Mesenchymal stem cell (in vitro differentiated cells and primary cell): ENCODE measurements at regions not wholly inside any gene's neighbourhood (a gene's known extent, or its start where the extent isn't known, plus 50 kb on each side); places are given as distances from the start of the nearest gene placed in this dataset.

Experiments used
- DNase-seq: peaks from one replicate; pipeline ENCODE4 v3.0.0-alpha.2; 2013
- H2AFZ ChIP-seq: one replicate; pipeline ENCODE4 v1.6.1; 2013; ENCODE audit warnings: low read depth, mild to moderate bottlenecking, control low read depth, inconsistent platforms, low read length, moderate library complexity
- H2AK5ac ChIP-seq: 2 replicates; pipeline ENCODE4 v1.6.1; 2013; ENCODE audit warnings: low read length, moderate library complexity, mild to moderate bottlenecking, inconsistent platforms; ENCODE audit not compliant: severe bottlenecking
- H2BK120ac ChIP-seq: one replicate; pipeline ENCODE4 v1.6.1; 2013; ENCODE audit warnings: low read depth, mild to moderate bottlenecking, inconsistent platforms, low read length, moderate library complexity
- H2BK12ac ChIP-seq, 2 experiments: one replicate each; pipeline ENCODE4 v1.6.1; 2013; ENCODE audit warnings: inconsistent platforms in 2 of 2, low read length in 2 of 2, mild to moderate bottlenecking in 2 of 2, moderate library complexity in 2 of 2, control low read depth in 1 of 2
- H2BK15ac ChIP-seq: one replicate; pipeline ENCODE4 v1.6.1; 2013; ENCODE audit warnings: mild to moderate bottlenecking, low read depth, inconsistent platforms; ENCODE audit not compliant: poor library complexity, severe bottlenecking
- H2BK5ac ChIP-seq: 2 replicates; pipeline ENCODE4 v1.6.1; 2013; ENCODE audit warnings: low read depth, mild to moderate bottlenecking, low read length, control low read depth, inconsistent platforms; ENCODE audit not compliant: poor library complexity, severe bottlenecking
- H3K14ac ChIP-seq, 2 experiments: one replicate each; pipeline ENCODE4 v1.6.1; 2013; ENCODE audit warnings: inconsistent platforms in 2 of 2, low read length in 2 of 2, control low read depth in 1 of 2, mild to moderate bottlenecking in 1 of 2, moderate library complexity in 1 of 2
- H3K18ac ChIP-seq, 2 experiments: one replicate each; pipeline ENCODE4 v1.6.1; 2013; ENCODE audit warnings: inconsistent platforms in 2 of 2, low read length in 2 of 2, control low read depth in 1 of 2, low read depth in 1 of 2, mild to moderate bottlenecking in 1 of 2
- H3K23ac ChIP-seq, 2 experiments: one replicate each; pipeline ENCODE4 v1.6.1; 2013; ENCODE audit warnings: inconsistent platforms in 2 of 2, low read length in 2 of 2, mild to moderate bottlenecking in 2 of 2, moderate library complexity in 2 of 2, control low read depth in 1 of 2
- H3K27ac ChIP-seq: 2 replicates; pipeline ENCODE4 v1.5.1; 2013; ENCODE audit warnings: mild to moderate bottlenecking, moderate library complexity, low read length, control low read depth, inconsistent platforms; ENCODE audit not compliant: poor library complexity, severe bottlenecking
- H3K27me3 ChIP-seq, 2 experiments: 2 replicates each; pipeline versions ENCODE4 v1.6.1 to v1.7.0; 2013; ENCODE audit warnings: low read length in 2 of 2, mild to moderate bottlenecking in 2 of 2, moderate library complexity in 2 of 2, control low read depth in 1 of 2, inconsistent platforms in 1 of 2; ENCODE audit not compliant: control insufficient read depth in 1 of 2, insufficient read depth in 1 of 2
- H3K36me3 ChIP-seq, 2 experiments: 2 replicates each; pipeline versions ENCODE4 v1.6.1 to v1.7.0; 2013; ENCODE audit warnings: low read length in 2 of 2, control low read depth in 1 of 2, inconsistent platforms in 1 of 2, low read depth in 1 of 2, mild to moderate bottlenecking in 1 of 2; ENCODE audit not compliant: insufficient read depth in 2 of 2, control insufficient read depth in 1 of 2
- H3K4ac ChIP-seq, 2 experiments: one replicate each; pipeline ENCODE4 v1.6.1; 2013; ENCODE audit warnings: inconsistent platforms in 2 of 2, low read length in 2 of 2, mild to moderate bottlenecking in 2 of 2, moderate library complexity in 2 of 2, control low read depth in 1 of 2, low read depth in 1 of 2
- H3K4me1 ChIP-seq: 2 replicates; pipeline ENCODE4 v1.6.1; 2013; ENCODE audit warnings: low read depth, low read length, control low read depth; ENCODE audit not compliant: control insufficient read depth, insufficient read depth
- H3K4me2 ChIP-seq: 2 replicates; pipeline ENCODE4 v1.6.1; 2013; ENCODE audit warnings: low read length, mild to moderate bottlenecking, inconsistent platforms; ENCODE audit not compliant: poor library complexity, severe bottlenecking
- H3K4me3 ChIP-seq, 2 experiments: 2 replicates each; pipeline versions ENCODE4 v1.5.1 to v1.7.0; 2013; ENCODE audit warnings: low read length in 2 of 2, mild to moderate bottlenecking in 2 of 2, control low read depth in 1 of 2, low read depth in 1 of 2; ENCODE audit not compliant: insufficient read depth in 1 of 2
- H3K79me1 ChIP-seq: replicated peaks from 2 replicates; pipeline ENCODE4 v1.6.1; 2013; ENCODE audit warnings: mild to moderate bottlenecking, control low read depth, low read length, inconsistent platforms; ENCODE audit not compliant: poor library complexity, severe bottlenecking
- H3K9ac ChIP-seq: 2 replicates; pipeline ENCODE4 v1.7.0; 2013; ENCODE audit warnings: mild to moderate bottlenecking, low read length, moderate library complexity
- H3K9me3 ChIP-seq: 2 replicates; pipeline ENCODE4 v1.7.0; 2013; ENCODE audit warnings: mild to moderate bottlenecking, low read length; ENCODE audit not compliant: control insufficient read depth
- H4K8ac ChIP-seq: one replicate; pipeline ENCODE4 v1.6.1; 2013; ENCODE audit warnings: inconsistent platforms, mild to moderate bottlenecking, low read length, moderate library complexity
- H4K91ac ChIP-seq: one replicate; pipeline ENCODE4 v1.6.1; 2013; ENCODE audit warnings: mild to moderate bottlenecking, low read length, inconsistent platforms
- WGBS: methylation state at CpG from one replicate; pipeline ENCODE4 v1.1.7; 2013; ENCODE audit warnings: mixed read lengths; 5-methylcytosine and 5-hydroxymethylcytosine counted together

DNA sequence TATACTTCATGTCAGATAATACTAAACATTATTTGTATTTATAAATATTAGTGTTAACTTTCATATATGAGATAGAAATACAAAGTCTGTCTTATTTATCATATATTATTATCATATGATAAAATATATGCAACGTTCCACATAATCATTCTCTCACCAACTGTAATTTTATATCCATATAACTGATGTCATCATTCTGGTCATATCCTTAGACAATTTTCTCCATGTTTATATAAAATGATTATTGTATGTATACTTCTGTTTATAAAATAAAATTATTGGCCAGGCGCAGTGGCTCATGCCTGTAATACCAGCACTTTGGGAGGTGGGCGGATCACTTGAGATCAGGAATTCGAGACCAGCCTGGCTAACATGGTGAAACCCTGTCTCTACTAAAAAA lies 2007.1 kb downstream of the EFNA5 start:
- WGBS, result no CpG with 5 or more reads among the region's 4 CpGs
- no peak overlapping the region for H3K23ac ChIP-seq
- H3K79me1 ChIP-seq, result no peaks in the 10 kb centered on the region
- no peak overlapping the region for H2AFZ ChIP-seq
- H2BK120ac ChIP-seq, result no peak overlapping the region
- no peak overlapping the region for H2BK5ac ChIP-seq
- no peak overlapping the region for H4K8ac ChIP-seq
- H2BK15ac ChIP-seq, result no peak overlapping the region
- H3K27ac ChIP-seq, result no peak overlapping the region
- H3K9ac ChIP-seq, result no peak overlapping the region
- H3K9me3 ChIP-seq, result peaks cover 14% of the 10 kb centered on the region
- no peak overlapping the region for H3K14ac ChIP-seq
- no peak overlapping the region for H3K18ac ChIP-seq
- H3K4me3 ChIP-seq, result no peak overlapping the region
- H2AK5ac ChIP-seq, result no peak overlapping the region
- no peak overlapping the region for H3K4ac ChIP-seq
- H3K36me3 ChIP-seq, result no peaks in the 10 kb centered on the region
- no peak for DNase-seq
- H2BK12ac ChIP-seq, result no peak overlapping the region
- no peaks in the 10 kb centered on the region for H3K4me1 ChIP-seq
- no peak overlapping the region for H3K4me2 ChIP-seq
- no peaks in the 10 kb centered on the region for H3K27me3 ChIP-seq
- no peak overlapping the region for H4K91ac ChIP-seq

DNA sequence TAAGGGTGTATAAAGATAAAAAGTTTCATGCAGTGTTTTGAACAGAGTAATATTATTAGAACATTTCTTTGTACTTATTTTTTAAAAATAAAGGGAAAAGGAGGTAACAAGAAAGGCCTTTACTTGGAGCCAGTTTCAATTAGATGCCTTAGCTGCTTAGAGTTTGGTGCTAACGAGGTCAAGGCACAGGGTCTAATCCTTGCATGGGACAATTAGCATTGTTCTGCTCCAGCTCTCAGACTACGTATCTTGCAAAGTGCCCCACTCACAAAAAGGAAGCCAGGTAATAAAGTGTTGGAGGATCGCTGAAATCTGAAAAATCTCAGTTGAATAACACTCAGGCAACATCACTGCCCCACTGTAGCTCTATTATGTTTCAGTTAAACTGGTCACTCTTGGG lies 2011.3 kb downstream of the EFNA5 start:
- Histone ChIP-seq H3K9me3 (no peaks in the 10 kb centered on the region), H2AK5ac (no peak overlapping the region), H4K91ac (no peak overlapping the region), H3K4ac (no peak overlapping the region), H3K9ac (no peak overlapping the region), H3K79me1 (no peaks in the 10 kb centered on the region), H3K27me3 (no peaks in the 10 kb centered on the region), H3K36me3 (no peaks in the 10 kb centered on the region), H3K14ac (no peak overlapping the region), H3K18ac (no peak overlapping the region), H2BK12ac (no peak overlapping the region), H3K4me3 (no peak overlapping the region), H3K23ac (no peak overlapping the region), H2AFZ (no peak overlapping the region), H2BK5ac (no peak overlapping the region), H3K4me2 (no peak overlapping the region), H2BK15ac (no peak overlapping the region), H4K8ac (no peak overlapping the region), H3K27ac (no peak overlapping the region), H2BK120ac (no peak overlapping the region), H3K4me1 (no peaks in the 10 kb centered on the region)
- no peak for DNase-seq
- 85% methylated on average over 2 of the region's 3 CpGs for WGBS

DNA sequence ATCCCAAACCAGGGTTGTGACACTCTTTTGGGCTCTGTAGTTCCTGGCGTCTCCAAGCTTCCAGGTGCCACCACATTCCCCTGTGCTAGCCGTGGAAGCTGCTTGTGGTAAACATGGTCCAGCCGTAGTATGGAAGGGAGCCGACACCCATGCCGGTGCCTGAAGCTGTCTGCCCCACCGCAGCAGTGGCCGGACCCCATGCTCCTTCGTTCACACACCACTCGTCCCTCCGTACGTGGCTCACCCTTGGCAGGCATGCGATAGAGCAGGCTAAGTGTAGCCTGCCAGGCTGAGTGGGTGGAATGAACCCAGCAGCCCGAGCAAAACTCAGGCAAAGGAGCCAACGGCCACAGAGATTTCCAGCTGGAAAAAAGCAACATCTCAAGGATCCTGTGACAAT lies 2030.4 kb downstream of the EFNA5 start:
- H3K14ac ChIP-seq, result peak overlapping the region in 1 of 2 experiments; percentile 28
- no peak overlapping the region for H3K27ac ChIP-seq
- no peak overlapping the region for H3K9ac ChIP-seq
- no peak overlapping the region for H3K4me2 ChIP-seq
- 98% methylated on average over 12 of the region's 14 CpGs for WGBS
- H2BK5ac ChIP-seq, result no peak overlapping the region
- no peaks in the 10 kb centered on the region for H3K36me3 ChIP-seq
- H3K18ac ChIP-seq, result no peak overlapping the region
- H3K23ac ChIP-seq, result no peak overlapping the region
- H2AK5ac ChIP-seq, result no peak overlapping the region
- no peaks in the 10 kb centered on the region for H3K79me1 ChIP-seq
- no peaks in the 10 kb centered on the region for H3K4me1 ChIP-seq
- H2BK120ac ChIP-seq, result no peak overlapping the region
- H3K4me3 ChIP-seq, result no peak overlapping the region
- no peak overlapping the region for H2BK12ac ChIP-seq
- peaks cover 14% of the 10 kb centered on the region for H3K9me3 ChIP-seq
- H2BK15ac ChIP-seq, result no peak overlapping the region
- no peak overlapping the region for H3K4ac ChIP-seq
- no peak overlapping the region for H4K91ac ChIP-seq
- DNase-seq, result no peak
- H2AFZ ChIP-seq, result no peak overlapping the region
- no peaks in the 10 kb centered on the region for H3K27me3 ChIP-seq
- H4K8ac ChIP-seq, result no peak overlapping the region

DNA sequence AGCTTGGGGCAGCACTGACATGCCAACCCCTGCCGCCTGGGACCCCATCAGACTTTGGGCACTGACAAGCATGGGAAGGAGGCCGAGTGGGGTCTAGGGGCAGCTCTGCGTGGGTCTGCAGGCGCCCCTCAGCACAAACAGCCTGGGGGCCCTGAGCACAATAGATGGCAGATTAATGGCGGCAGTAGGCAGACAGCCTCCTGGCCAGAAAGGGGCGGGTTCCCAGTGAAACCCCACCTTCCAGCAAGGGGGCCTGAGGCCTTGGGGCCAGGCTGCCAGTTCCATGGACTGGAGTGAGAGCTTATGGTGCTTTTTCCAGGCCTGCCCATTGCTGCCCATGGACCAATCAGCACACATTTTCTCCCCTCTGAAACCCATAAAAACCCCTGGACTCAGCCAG lies 2031.2 kb downstream of the EFNA5 start:
- Histone ChIP-seq H3K4ac (no peak overlapping the region), H2BK12ac (no peak overlapping the region), H3K36me3 (no peaks in the 10 kb centered on the region), H2AK5ac (no peak overlapping the region), H2AFZ (no peak overlapping the region), H4K91ac (no peak overlapping the region), H3K4me2 (no peak overlapping the region), H3K14ac (no peak overlapping the region), H3K9ac (no peak overlapping the region), H2BK15ac (peak overlapping the region; percentile 44), H3K23ac (no peak overlapping the region), H3K79me1 (no peaks in the 10 kb centered on the region), H3K27me3 (no peaks in the 10 kb centered on the region), H3K27ac (no peak overlapping the region), H3K9me3 (peaks cover 14% of the 10 kb centered on the region), H3K4me1 (no peaks in the 10 kb centered on the region), H4K8ac (no peak overlapping the region), H2BK5ac (no peak overlapping the region), H3K4me3 (no peak overlapping the region), H2BK120ac (no peak overlapping the region), H3K18ac (no peak overlapping the region)
- 96% methylated on average over 6 of the region's 6 CpGs for WGBS
- no peak for DNase-seq
